Thyroid gland (tissue), 4 donors: ENCODE measurements at regions not wholly inside any gene's neighbourhood (a gene's known extent, or its start where the extent isn't known, plus 50 kb on each side); places are given as distances from the start of the nearest gene placed in this dataset.

Source experiments
- DNase-seq, 2 donors: peaks; one replicate each; pipeline ENCODE4 v3.0.0-alpha.2; 2019
- H3K27ac ChIP-seq, 3 donors: fragments of 200-600 bp; sonication (generic); 1 replicate in 2 of 3; 2 replicates in 1 of 3; pipeline ENCODE4 v1.5.1; 2016 to 2019; ENCODE audit warnings: mild to moderate bottlenecking in 1 of 3, moderate library complexity in 1 of 3
- H3K27me3 ChIP-seq: fragments of 200-600 bp; sonication (generic); one replicate; pipeline ENCODE4 v1.5.1; 2019
- H3K36me3 ChIP-seq, 2 donors: fragments of 200-600 bp; sonication (generic); one replicate each; pipeline ENCODE4 v1.5.1; 2016 to 2019
- H3K4me1 ChIP-seq, 2 donors: fragments of 200-600 bp; sonication (generic); one replicate each; pipeline ENCODE4 v1.5.1; 2017 to 2019
- H3K4me3 ChIP-seq, 3 donors: fragments of 200-600 bp; sonication (generic); replicated peaks in 1 of 3; 1 replicate in 2 of 3; 2 replicates in 1 of 3; pipeline ENCODE4 v1.5.1; 2016; ENCODE audit warnings: mild to moderate bottlenecking in 1 of 3
- H3K9me3 ChIP-seq: fragments of 200-600 bp; sonication (generic); one replicate; pipeline ENCODE4 v1.5.1; 2017
- POLR2A ChIP-seq, 2 donors: fragments of 450-650 bp; IDR thresholded peaks; one replicate each; pipeline ENCODE4 v1.6.1; 2017; ENCODE audit warnings: antibody characterized with exemption in 2 of 2, mild to moderate bottlenecking in 2 of 2, moderate library complexity in 1 of 2
- WGBS, 2 donors: methylation state at CpG; one replicate each; pipeline ENCODE4 v1.1.5; 2017; 5-methylcytosine and 5-hydroxymethylcytosine counted together
- intact Hi-C: fragments of 100-400 bp; cut with DNase I; formaldehyde crosslinking; loops from one replicate; pipeline ENCODE4 v1.15.1; 2023
- TF ChIP-seq, protein P1 (sequence below), 6 experiments: fragments of 200-600 bp in 3 of 6; fragments of 450-650 bp in 3 of 6; sonication (generic) in 3 of 6; IDR thresholded peaks; one replicate each; pipeline ENCODE4 v1.5.1; 2016 to 2019; ENCODE audit warnings: antibody characterized with exemption in 6 of 6, mild to moderate bottlenecking in 2 of 6, inconsistent platforms in 1 of 6, moderate library complexity in 1 of 6

DNA sequence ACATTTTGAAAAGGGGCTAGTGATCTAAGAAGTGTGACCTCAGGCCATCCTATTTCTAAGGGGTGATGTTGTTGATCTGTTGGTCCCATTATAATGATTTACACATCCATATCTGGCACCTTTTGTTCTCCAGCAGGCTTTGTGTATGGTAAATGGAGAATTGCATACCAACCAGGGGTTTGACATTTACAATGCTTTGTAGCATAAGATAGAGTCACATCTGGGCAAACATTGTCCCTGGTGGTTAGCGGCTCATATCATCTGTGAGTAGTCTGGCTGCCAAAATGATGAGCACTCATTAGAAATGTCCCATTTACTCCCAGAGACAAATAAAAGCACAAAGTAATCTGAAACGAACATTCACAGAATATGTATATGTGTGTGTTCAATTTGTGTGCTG, 1775.5 kb upstream of the CELF4 start:
- intact Hi-C loops = no loop called here
- no peak for DNase-seq
- no peak overlapping the region for H3K4me3 ChIP-seq
- H3K27ac ChIP-seq = no peak overlapping the region
- H3K4me1 ChIP-seq = no peaks in the 10 kb centered on the region
- TF ChIP-seq POLR2A (IDR thresholded peaks at IDR 0.05) = no peak
- TF ChIP-seq, protein P1, sequence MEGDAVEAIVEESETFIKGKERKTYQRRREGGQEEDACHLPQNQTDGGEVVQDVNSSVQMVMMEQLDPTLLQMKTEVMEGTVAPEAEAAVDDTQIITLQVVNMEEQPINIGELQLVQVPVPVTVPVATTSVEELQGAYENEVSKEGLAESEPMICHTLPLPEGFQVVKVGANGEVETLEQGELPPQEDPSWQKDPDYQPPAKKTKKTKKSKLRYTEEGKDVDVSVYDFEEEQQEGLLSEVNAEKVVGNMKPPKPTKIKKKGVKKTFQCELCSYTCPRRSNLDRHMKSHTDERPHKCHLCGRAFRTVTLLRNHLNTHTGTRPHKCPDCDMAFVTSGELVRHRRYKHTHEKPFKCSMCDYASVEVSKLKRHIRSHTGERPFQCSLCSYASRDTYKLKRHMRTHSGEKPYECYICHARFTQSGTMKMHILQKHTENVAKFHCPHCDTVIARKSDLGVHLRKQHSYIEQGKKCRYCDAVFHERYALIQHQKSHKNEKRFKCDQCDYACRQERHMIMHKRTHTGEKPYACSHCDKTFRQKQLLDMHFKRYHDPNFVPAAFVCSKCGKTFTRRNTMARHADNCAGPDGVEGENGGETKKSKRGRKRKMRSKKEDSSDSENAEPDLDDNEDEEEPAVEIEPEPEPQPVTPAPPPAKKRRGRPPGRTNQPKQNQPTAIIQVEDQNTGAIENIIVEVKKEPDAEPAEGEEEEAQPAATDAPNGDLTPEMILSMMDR (IDR thresholded peaks at IDR 0.05) = no peak
- H3K27me3 ChIP-seq = no peaks in the 10 kb centered on the region
- 90 to 94% methylated on average over 2 of the region's 2 CpGs for WGBS, 2 donors
- H3K9me3 ChIP-seq = no peaks in the 10 kb centered on the region
- H3K36me3 ChIP-seq = no peaks in the 10 kb centered on the region

DNA sequence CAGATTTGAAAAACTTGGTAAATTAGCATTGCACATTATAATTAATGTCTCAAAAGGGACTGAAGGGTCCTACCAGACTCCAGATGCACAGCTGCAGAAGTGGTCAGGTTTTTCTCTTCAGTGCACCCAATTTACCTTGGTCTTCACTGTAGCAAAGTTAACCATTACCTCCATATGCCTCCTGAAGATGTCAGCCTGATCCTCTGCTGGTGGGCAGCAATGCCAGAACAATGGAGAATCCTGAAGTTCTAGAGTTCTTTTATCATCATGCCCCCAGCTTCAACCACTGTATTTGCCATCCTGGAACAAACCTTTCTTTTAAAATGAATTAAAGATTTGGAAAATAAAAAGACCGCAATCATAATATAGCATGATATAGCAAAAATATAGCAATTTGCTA, 1774.8 kb upstream of the CELF4 start:
- H3K4me1 ChIP-seq = no peaks in the 10 kb centered on the region
- WGBS, 2 donors = 43 to 48% methylated on average over 1 of the region's 1 CpG

DNA sequence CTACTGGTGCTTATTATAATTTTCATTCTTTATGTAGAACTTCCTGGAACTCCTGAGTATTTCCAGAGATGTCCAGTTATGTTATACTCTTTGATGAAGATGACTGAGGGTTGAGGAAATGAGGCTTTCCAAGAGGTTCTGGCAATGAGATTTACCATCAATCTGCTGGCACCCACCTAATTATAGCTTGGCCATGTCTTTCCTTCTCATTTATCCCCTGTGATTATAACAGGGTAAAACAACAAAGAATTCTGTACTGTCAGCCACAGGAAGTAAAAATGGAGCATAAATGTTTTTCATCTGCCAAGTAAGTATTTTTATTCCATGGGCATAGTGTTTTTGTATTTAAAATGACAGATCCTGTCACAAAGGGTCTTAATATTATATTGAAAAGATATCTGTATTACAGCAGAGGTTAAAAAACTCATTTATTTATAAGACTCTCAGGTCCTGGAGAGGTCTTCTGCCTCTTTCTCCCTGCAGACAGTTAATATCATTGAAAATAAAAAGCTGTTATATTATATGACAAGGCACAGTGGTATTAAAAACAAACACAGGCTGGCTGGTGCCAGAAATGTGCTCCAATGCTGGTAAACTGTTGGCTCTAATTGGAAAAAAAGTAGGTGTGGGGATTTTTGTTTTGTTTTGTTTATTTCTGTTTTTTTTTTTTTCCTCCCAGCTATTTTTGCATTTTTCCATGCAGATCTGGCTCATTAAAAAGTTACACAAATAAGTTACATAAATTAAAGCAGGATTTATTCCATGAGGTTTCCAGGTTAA, 1764.1 kb upstream of the CELF4 start:
- Histone ChIP-seq H3K27ac (no peak overlapping the region), H3K36me3 (no peaks in the 10 kb centered on the region), H3K4me1 (no peaks in the 10 kb centered on the region), H3K4me3 (no peak overlapping the region), H3K27me3 (no peaks in the 10 kb centered on the region), H3K9me3 (no peaks in the 10 kb centered on the region)
- no peak for DNase-seq
- intact Hi-C loops = no loop called here
- TF ChIP-seq POLR2A (IDR thresholded peaks at IDR 0.05) = no peak
- TF ChIP-seq, protein P1 (IDR thresholded peaks at IDR 0.05) = no peak

More for the DNA sequence above, 1774.8 kb upstream of the CELF4 start:
- no peaks in the 10 kb centered on the region for H3K9me3 ChIP-seq
- H3K27ac ChIP-seq = no peak overlapping the region
- no peaks in the 10 kb centered on the region for H3K27me3 ChIP-seq
- intact Hi-C loops = no loop called here
- H3K4me3 ChIP-seq = no peak overlapping the region
- TF ChIP-seq POLR2A (IDR thresholded peaks at IDR 0.05) = no peak
- TF ChIP-seq, protein P1 (IDR thresholded peaks at IDR 0.05) = no peak
- no peak for DNase-seq
- H3K36me3 ChIP-seq = no peaks in the 10 kb centered on the region

DNA sequence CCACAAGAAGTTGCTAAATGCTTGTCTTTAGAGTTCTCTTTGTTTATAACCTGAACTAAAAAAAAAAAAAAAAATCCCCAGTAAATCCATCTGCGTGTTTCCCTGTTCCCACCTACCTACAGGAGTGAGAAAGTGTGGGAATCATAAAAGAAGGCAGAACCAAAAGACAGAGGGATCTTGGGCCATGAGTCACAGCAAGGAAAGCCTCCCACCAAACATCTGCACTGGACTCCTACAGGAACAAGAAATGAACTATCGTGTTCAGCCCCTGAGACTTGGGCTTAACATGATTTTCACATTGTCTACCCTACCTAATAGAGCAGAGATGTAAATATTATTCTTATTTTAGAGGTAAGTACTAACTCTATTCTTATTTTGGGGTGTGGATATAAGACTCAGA, 1761.2 kb upstream of the CELF4 start:
- intact Hi-C loops = no loop called here
- no peaks in the 10 kb centered on the region for H3K27me3 ChIP-seq
- H3K4me1 ChIP-seq = no peaks in the 10 kb centered on the region
- DNase-seq = no peak
- TF ChIP-seq POLR2A (IDR thresholded peaks at IDR 0.05) = no peak
- TF ChIP-seq, protein P1 (IDR thresholded peaks at IDR 0.05) = no peak
- WGBS, 2 donors = 79 to 85% methylated on average over 2 of the region's 2 CpGs
- H3K9me3 ChIP-seq = no peaks in the 10 kb centered on the region
- H3K4me3 ChIP-seq = no peak overlapping the region
- no peaks in the 10 kb centered on the region for H3K36me3 ChIP-seq
- H3K27ac ChIP-seq = no peak overlapping the region

DNA sequence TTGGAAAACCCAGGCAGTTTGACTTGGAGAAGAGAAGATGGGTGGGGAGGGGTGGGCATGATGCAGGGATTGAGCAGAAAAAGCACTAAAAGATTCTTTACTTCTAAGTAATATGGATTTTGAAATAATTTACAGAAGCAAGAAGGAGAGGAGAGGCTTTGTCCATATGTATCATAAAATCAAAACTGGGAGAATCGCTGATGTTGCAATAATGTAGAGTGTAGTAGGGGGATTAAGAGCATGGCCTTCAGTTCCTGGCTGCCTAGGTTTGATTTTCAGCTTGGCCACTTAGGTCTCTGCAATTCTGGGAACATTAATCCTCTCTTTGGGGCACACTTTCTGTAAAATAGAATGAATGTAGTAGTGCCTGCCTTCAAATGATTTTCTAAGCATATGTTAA, 1760.4 kb upstream of the CELF4 start:
- no peaks in the 10 kb centered on the region for H3K27me3 ChIP-seq
- TF ChIP-seq, protein P1 (IDR thresholded peaks at IDR 0.05) = no peak
- no peaks in the 10 kb centered on the region for H3K36me3 ChIP-seq
- intact Hi-C loops = no loop called here
- no peaks in the 10 kb centered on the region for H3K4me1 ChIP-seq
- no peak for DNase-seq
- no peaks in the 10 kb centered on the region for H3K9me3 ChIP-seq
- WGBS, 2 donors = 94 to 100% methylated on average over 1 of the region's 1 CpG
- H3K4me3 ChIP-seq = no peak overlapping the region
- no peak overlapping the region for H3K27ac ChIP-seq
